ENCODE measurements at regions not wholly inside any gene's neighbourhood (a gene's known extent, or its start where the extent isn't known, plus 50 kb on each side); places are given as distances from the start of the nearest gene placed in this dataset.

GRCh38 chr15:66911131-66911700 lies 154.2 kb upstream of the SMAD3 start (continued):
- no peak for TF ChIP-seq CTCF (IDR thresholded peaks at IDR 0.05; ENCODE audit: control extremely low read depth in 1 of 3, insufficient read depth in 1 of 3, low read depth in 1 of 3, low read length in 3 of 3)
